Heart right ventricle (tissue), 16 donors: ENCODE measurements at regions not wholly inside any gene's neighbourhood (a gene's known extent, or its start where the extent isn't known, plus 50 kb on each side); places are given as distances from the start of the nearest gene placed in this dataset.
"Not testable (repeated sequence)": the region's sequence is repeated elsewhere in the genome, so short reads cannot be mapped to it uniquely, and the experiment has no call there.

Source experiments
- ATAC-seq, 8 donors: fragments of 200-7000 bp; cut with Tn5 transposase; one replicate each; pipeline ENCODE4 v1.9.1; 2020; ENCODE audit warnings: mild to moderate bottlenecking in 8 of 8, moderate library complexity in 8 of 8, moderate number of reproducible peaks in 1 of 8
- DNase-seq, 2 donors: peaks; one replicate each; pipeline ENCODE4 v3.0.0-alpha.2; 2020
- H3K27ac ChIP-seq, 10 donors: fragments of 200-600 bp; sonication (generic) in 2 of 10; one replicate each; pipeline versions ENCODE4 v1.5.0 to v1.8.0; 2020 to 2022; ENCODE audit warnings: mild to moderate bottlenecking in 3 of 10
- H3K27me3 ChIP-seq, 7 donors: fragments of 200-600 bp; one replicate each; pipeline ENCODE4 v1.8.0; 2021 to 2022; ENCODE audit warnings: mild to moderate bottlenecking in 2 of 7
- H3K36me3 ChIP-seq, 9 donors: fragments of 200-600 bp; sonication (generic) in 1 of 9; one replicate each; pipeline versions ENCODE4 v1.5.0 to v1.8.0; 2020 to 2022; ENCODE audit warnings: mild to moderate bottlenecking in 2 of 9
- H3K4me1 ChIP-seq, 9 donors: fragments of 200-600 bp; sonication (generic) in 1 of 9; one replicate each; pipeline versions ENCODE4 v1.5.0 to v1.8.0; 2020 to 2022; ENCODE audit warnings: mild to moderate bottlenecking in 4 of 9
- H3K4me3 ChIP-seq, 10 donors: fragments of 200-600 bp; sonication (generic) in 2 of 10; one replicate each; pipeline versions ENCODE4 v1.5.0 to v1.8.0; 2020 to 2022; ENCODE audit warnings: mild to moderate bottlenecking in 7 of 10, moderate library complexity in 2 of 10
- H3K9me3 ChIP-seq, 11 donors: fragments of 200-600 bp in 10 of 11; sonication (generic) in 2 of 11; one replicate each; pipeline versions ENCODE4 v1.5.0 to v1.8.0; 2013 to 2022; ENCODE audit warnings: mild to moderate bottlenecking in 2 of 11, control low read depth in 1 of 11, moderate library complexity in 1 of 11
- WGBS, 2 donors: extraction: QIAGEN DNeasy Blood & Tissue Kit; methylation state at CpG; one replicate each; pipeline ENCODE4 v1.1.7; 2013; ENCODE audit warnings: inconsistent platforms in 1 of 2; 5-methylcytosine and 5-hydroxymethylcytosine counted together
- intact Hi-C, 10 donors: fragments of 100-400 bp; cut with DNase I; formaldehyde crosslinking; loops; one replicate each; pipeline versions ENCODE4 v1.11.1 to v1.14.2; 2022
- TF ChIP-seq, protein P1 (sequence below), 9 donors: fragments of 200-600 bp; sonication (generic) in 2 of 9; IDR thresholded peaks; one replicate each; pipeline versions ENCODE4 v1.5.0 to v1.8.0; 2021 to 2022; ENCODE audit warnings: antibody characterized with exemption in 9 of 9, mild to moderate bottlenecking in 5 of 9, moderate library complexity in 1 of 9
- donor health status: Arrhythmogenic right ventricular cardiomyopathy.
- donor health status: ischemic (EF 13 %, LVEDD 7.1; RV severe dilation, severe dysfunction).
- donor health status: healthy with polysubstance abuse.
- donor health status: DM: no; HTN: yes; CAD: no.
- donor health status: DM: no; HTN: no; CAD: no.
- donor health status: ischemic (EF 25% LVEDD 6.9; RV normal size, moderate dysfunction).
- donor health status: ischemic (EF 25% LVEDD 5.7; RV mildly dilated, moderate dysfunction).
- donor health status: healthy.
- donor health status: DM: yes; HTN: yes; CAD: no.
- donor health status: Ischemic cardiomyopathy.
- donor health status: ischemic (EF 35%, LVEDD 5.7; RV mildly dilated, moderate dysfunction).
- donor health status: nonischemic (EF 11% LVEDD 7.7; RV severe dilation, severe dysfunction).
- donor health status: DM: yes; HTN: yes; CAD: no.
- donor health status: PGD.
- donor health status: ischemic (EF 29% LVEDD 5.4; RV normal size, mild dysfunction).
- donor health status: nonischemic (EF 23%, LVEDD 6.1; RV moderate dilation, normal function).

DNA sequence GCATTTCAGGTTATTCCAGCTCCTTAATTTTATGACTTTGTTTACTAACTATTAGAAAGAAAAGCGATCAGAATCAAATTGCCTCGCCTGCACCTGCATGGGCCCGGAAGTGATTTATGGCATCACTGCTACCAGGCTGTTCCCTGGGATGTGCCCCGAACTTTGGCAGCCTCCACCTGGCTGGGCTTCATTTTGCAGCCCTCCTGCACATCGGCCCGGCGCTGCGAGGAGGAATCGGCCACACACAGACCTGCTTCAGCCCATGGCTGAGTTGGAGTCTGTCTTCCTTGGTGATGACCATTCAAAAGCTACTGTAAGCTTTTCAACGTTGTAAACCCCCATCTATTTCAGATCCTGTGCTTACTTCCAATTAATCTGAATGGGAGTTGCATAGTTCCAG lies 638.0 kb downstream of the RNF144A start:
- TF ChIP-seq, protein P1, sequence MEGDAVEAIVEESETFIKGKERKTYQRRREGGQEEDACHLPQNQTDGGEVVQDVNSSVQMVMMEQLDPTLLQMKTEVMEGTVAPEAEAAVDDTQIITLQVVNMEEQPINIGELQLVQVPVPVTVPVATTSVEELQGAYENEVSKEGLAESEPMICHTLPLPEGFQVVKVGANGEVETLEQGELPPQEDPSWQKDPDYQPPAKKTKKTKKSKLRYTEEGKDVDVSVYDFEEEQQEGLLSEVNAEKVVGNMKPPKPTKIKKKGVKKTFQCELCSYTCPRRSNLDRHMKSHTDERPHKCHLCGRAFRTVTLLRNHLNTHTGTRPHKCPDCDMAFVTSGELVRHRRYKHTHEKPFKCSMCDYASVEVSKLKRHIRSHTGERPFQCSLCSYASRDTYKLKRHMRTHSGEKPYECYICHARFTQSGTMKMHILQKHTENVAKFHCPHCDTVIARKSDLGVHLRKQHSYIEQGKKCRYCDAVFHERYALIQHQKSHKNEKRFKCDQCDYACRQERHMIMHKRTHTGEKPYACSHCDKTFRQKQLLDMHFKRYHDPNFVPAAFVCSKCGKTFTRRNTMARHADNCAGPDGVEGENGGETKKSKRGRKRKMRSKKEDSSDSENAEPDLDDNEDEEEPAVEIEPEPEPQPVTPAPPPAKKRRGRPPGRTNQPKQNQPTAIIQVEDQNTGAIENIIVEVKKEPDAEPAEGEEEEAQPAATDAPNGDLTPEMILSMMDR (IDR thresholded peaks at IDR 0.05): no peak
- DNase-seq (no peak), ATAC-seq (no peak)
- peaks cover 0 to 4% (median 0%) of the 10 kb centered on the region in 7 donors for H3K27me3 ChIP-seq
- H3K9me3 ChIP-seq: no peaks in the 10 kb centered on the region
- H3K4me1 ChIP-seq: no peaks in the 10 kb centered on the region
- H3K4me3 ChIP-seq: no peak overlapping the region
- WGBS, 2 donors: 92 to 93% methylated on average over 10 of the region's 10 CpGs
- H3K27ac ChIP-seq: no peak overlapping the region
- intact Hi-C loops: no loop called here
- H3K36me3 ChIP-seq: no peaks in the 10 kb centered on the region

DNA sequence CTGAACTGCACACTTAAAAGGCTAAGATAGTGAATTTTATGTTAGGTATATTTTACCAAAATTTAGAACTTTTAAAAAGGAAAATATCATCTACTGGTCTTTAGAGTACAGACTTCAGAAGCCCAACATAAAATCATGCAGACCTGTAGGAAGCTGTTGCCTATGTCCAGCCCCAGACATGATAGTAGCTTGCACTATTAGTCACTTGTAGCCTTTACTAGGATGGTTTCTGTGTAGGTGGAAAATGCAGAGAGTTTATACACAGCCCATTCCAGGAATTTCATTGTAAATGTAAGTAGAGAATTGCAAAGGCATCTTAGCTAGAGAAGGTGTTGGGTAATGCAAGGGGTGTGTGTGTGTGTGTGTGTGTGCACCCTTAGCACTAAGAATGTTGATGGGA lies 640.2 kb downstream of the RNF144A start:
- DNase-seq: no peak
- TF ChIP-seq, protein P1 (IDR thresholded peaks at IDR 0.05): no peak
- Histone ChIP-seq H3K4me3 (no peak overlapping the region), H3K27ac (no peak overlapping the region), H3K9me3 (no peaks in the 10 kb centered on the region), H3K27me3 (no peaks in the 10 kb centered on the region), H3K4me1 (no peaks in the 10 kb centered on the region), H3K36me3 (no peaks in the 10 kb centered on the region)
- intact Hi-C loops: no loop called here
- no peak for ATAC-seq

DNA sequence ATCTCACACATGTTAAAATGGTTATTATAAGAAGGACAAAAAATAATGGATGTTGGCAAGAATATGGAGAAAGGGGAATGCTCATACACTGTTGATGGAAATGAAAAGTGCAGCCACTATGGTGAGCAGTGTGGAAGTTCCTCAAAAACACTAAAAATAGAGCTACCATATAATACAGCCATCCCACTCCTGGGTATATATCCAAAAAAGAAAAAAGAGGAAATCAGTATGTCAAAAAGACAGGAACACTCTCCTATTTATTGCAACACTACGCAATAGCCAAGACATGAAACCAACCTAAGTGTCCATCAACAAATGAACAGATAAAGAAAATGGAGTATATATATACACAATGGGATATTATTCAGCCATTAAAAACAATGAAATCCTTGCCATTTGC lies 642.6 kb downstream of the RNF144A start:
- Histone ChIP-seq H3K4me3 (no peak overlapping the region), H3K4me1 (no peaks in the 10 kb centered on the region), H3K27me3 (peaks cover 0 to 8% (median 0%) of the 10 kb centered on the region in 7 donors), H3K9me3 (no peaks in the 10 kb centered on the region), H3K27ac (no peak overlapping the region), H3K36me3 (no peaks in the 10 kb centered on the region)
- TF ChIP-seq, protein P1 (IDR thresholded peaks at IDR 0.05): no peak
- ATAC-seq (no peak), DNase-seq (no peak)
- intact Hi-C loops: no loop called here
- 90 to 100% methylated on average over 1 of the region's 1 CpG for whole genome bisulfite sequencing, 2 donors

GRCh38 chr2:7566382-7566881 lies 649.2 kb downstream of the RNF144A start:
- TF ChIP-seq, protein P1 (IDR thresholded peaks at IDR 0.05): no peak
- intact Hi-C loops: no loop called here
- Histone ChIP-seq H3K27me3 (peaks cover 0 to 15% (median 0%) of the 10 kb centered on the region in 7 donors), H3K27ac (no peak overlapping the region), H3K4me1 (no peaks in the 10 kb centered on the region), H3K36me3 (no peaks in the 10 kb centered on the region), H3K9me3 (no peaks in the 10 kb centered on the region), H3K4me3 (no peak overlapping the region)
- ATAC-seq (no peak), DNase-seq (no peak)
- 88% methylated on average over 6 of the region's 6 CpGs for WGBS, 2 donors

DNA sequence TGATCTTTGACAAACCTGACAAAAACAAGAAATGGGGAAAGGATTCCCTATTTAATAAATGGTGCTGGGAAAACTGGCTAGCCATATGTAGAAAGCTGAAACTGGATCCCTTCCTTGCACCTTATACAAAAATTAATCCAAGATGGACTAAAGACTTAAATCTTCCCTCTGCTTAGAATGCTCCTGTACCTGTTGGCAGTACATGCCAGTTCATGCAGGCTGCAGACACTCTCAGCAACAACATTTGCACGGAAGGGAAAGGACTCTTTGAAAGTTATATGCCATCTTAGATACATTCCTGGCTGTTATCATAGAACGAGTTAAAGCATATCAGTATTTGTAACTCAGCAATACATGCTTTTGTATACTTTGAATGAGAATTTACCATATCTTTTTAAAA lies 649.9 kb downstream of the RNF144A start:
- intact Hi-C loops, H3K36me3 ChIP-seq, H3K9me3 ChIP-seq, H3K4me3 ChIP-seq, DNase-seq, H3K27ac ChIP-seq, ATAC-seq, H3K4me1 ChIP-seq: not testable (repeated sequence)
- peaks cover 0 to 15% (median 0%) of the 10 kb centered on the region in 7 donors for H3K27me3 ChIP-seq
- 26 to 48% methylated on average over 2 of the region's 2 CpGs for WGBS, 2 donors
